Erythroblast (primary cell): ENCODE measurements at regions not wholly inside any gene's neighbourhood (a gene's known extent, or its start where the extent isn't known, plus 50 kb on each side); places are given as distances from the start of the nearest gene placed in this dataset.
A peak's percentile ranks its signal among the peaks of the same experiment; 100 is the strongest.

ENCODE experiments used
- DNase-seq, 2 experiments: peaks; one replicate each; lab custom pipeline; 2025; lab: John Stamatoyannopoulos, UW
- GATA1 ChIP-seq: IDR thresholded peaks from 2 replicates; pipeline ENCODE4 v1.6.1; 2011; ENCODE audit warnings: low read depth, mild to moderate bottlenecking, control low read depth, low read length, moderate library complexity
- POLR2A ChIP-seq: IDR thresholded peaks from 2 replicates; pipeline ENCODE4 v1.6.1; 2011; ENCODE audit warnings: mild to moderate bottlenecking, low read length

- DNase-seq = no peak
- TF ChIP-seq POLR2A = no peak
- no peak for TF ChIP-seq GATA1
These were observed 98.1 kb upstream of the ENPP6 start for GRCh38 chr4:184315675-184316359.

- TF ChIP-seq POLR2A = no peak
- TF ChIP-seq GATA1 = no peak
- DNase-seq = no peak
These were observed 96.3 kb upstream of the ENPP6 start for GRCh38 chr4:184313702-184314659.

GRCh38 chr4:184313058-184313581 is 95.4 kb upstream of the ENPP6 start:
- DNase-seq = no peak
- TF ChIP-seq GATA1 = no peak
- TF ChIP-seq POLR2A = no peak

- no peak for DNase-seq
- TF ChIP-seq GATA1 (no peak), POLR2A (no peak)
These were observed 94.5 kb upstream of the ENPP6 start for GRCh38 chr4:184312126-184312525.

GRCh38 chr4:184310881-184311709 is 93.4 kb upstream of the ENPP6 start:
- TF ChIP-seq POLR2A (no peak), GATA1 (no peak)
- no peak for DNase-seq

- DNase-seq = peak; percentile 49 to 64
- TF ChIP-seq GATA1 (no peak), POLR2A (no peak)
These were observed 92.5 kb upstream of the ENPP6 start for GRCh38 chr4:184310171-184310567.

- TF ChIP-seq GATA1 (no peak), POLR2A (no peak)
- no peak for DNase-seq
These were observed 91.8 kb upstream of the ENPP6 start for GRCh38 chr4:184309241-184310170.

- no peak for DNase-seq
- no peak for TF ChIP-seq GATA1
- no peak for TF ChIP-seq POLR2A
These were observed 89.3 kb upstream of the ENPP6 start for GRCh38 chr4:184306949-184307348.

- TF ChIP-seq GATA1 (no peak), POLR2A (no peak)
- DNase-seq = no peak
These were observed 88.8 kb upstream of the ENPP6 start for GRCh38 chr4:184306470-184306869.

GRCh38 chr4:184300816-184301215 is 83.1 kb upstream of the ENPP6 start:
- TF ChIP-seq POLR2A (no peak), GATA1 (no peak)
- DNase-seq = no peak

- DNase-seq = no peak
- no peak for TF ChIP-seq GATA1
- TF ChIP-seq POLR2A = no peak
These were observed 80.6 kb upstream of the ENPP6 start for GRCh38 chr4:184298254-184298653.

- no peak for TF ChIP-seq POLR2A
- no peak for TF ChIP-seq GATA1
- DNase-seq = no peak
These were observed 77.5 kb upstream of the ENPP6 start for GRCh38 chr4:184295206-184295605.

GRCh38 chr4:184294606-184295133 is 77.0 kb upstream of the ENPP6 start:
- no peak for TF ChIP-seq GATA1
- no peak for DNase-seq

GRCh38 chr4:184293552-184293951 is 75.9 kb upstream of the ENPP6 start:
- no peak for DNase-seq
- TF ChIP-seq GATA1 = no peak
- TF ChIP-seq POLR2A = no peak
